ENCODE measurements at regions not wholly inside any gene's neighbourhood (a gene's known extent, or its start where the extent isn't known, plus 50 kb on each side); places are given as distances from the start of the nearest gene placed in this dataset.

DNA sequence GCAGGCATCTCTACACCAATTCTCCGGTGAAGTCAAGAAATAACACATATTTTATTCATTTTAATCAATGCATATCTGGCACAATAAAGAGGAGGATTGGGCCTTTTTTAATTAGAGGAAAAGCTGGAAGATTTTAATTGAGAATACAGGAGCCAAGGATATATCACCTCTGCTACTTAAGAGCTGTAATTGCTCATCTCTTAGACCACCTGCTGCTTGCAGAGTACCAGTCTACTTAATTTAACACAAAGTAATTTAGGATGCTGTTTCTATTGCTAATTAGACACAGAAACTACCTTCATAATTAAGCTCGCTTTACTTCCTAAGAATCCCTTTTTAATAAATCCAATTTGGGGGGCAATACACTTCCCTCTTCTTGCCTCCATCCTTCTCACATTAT is 326.9 kb downstream of the TENT4A start:
- TF ChIP-seq, protein P1, sequence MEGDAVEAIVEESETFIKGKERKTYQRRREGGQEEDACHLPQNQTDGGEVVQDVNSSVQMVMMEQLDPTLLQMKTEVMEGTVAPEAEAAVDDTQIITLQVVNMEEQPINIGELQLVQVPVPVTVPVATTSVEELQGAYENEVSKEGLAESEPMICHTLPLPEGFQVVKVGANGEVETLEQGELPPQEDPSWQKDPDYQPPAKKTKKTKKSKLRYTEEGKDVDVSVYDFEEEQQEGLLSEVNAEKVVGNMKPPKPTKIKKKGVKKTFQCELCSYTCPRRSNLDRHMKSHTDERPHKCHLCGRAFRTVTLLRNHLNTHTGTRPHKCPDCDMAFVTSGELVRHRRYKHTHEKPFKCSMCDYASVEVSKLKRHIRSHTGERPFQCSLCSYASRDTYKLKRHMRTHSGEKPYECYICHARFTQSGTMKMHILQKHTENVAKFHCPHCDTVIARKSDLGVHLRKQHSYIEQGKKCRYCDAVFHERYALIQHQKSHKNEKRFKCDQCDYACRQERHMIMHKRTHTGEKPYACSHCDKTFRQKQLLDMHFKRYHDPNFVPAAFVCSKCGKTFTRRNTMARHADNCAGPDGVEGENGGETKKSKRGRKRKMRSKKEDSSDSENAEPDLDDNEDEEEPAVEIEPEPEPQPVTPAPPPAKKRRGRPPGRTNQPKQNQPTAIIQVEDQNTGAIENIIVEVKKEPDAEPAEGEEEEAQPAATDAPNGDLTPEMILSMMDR (IDR thresholded peaks at IDR 0.05; ENCODE audit: unreplicated experiment in 3 of 3): no peak
- peaks cover 12% of the 10 kb centered on the region for H3K27me3 Mint-ChIP-seq (ENCODE audit: low read depth)
- H3K4me1 Mint-ChIP-seq: peaks cover 5% of the 10 kb centered on the region
- H3K36me3 Mint-ChIP-seq (ENCODE audit: low read depth): no peaks in the 10 kb centered on the region
- H3K27ac Mint-ChIP-seq: no peak overlapping the region
- no peaks in the 10 kb centered on the region for H3K9me3 Mint-ChIP-seq
- no peak overlapping the region for H3K4me3 Mint-ChIP-seq

DNA sequence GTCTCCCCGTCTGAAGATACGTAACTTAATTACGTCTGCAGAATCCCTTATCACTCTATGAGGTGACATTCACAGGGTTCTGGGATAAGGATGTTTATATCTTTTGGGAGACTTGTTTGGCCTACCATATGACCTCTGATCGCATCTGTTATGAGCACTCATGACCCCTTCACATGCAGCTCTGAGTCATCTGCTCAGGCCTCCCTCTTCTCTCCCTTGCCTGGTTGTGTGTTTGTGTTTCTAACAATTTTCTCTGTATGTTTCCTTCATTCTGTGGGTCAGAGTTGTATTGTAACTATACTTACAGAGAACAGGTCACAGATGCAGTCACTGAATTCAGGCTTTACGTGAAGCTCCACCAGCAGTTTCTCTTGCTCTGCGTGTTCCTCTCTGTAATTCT is 330.6 kb downstream of the TENT4A start:
- H3K27ac Mint-ChIP-seq: no peak overlapping the region
- peaks cover 13% of the 10 kb centered on the region for H3K4me1 Mint-ChIP-seq
- no peak overlapping the region for H3K4me3 Mint-ChIP-seq
- TF ChIP-seq, protein P1 (IDR thresholded peaks at IDR 0.05; ENCODE audit: unreplicated experiment in 3 of 3): no peak
- peaks cover 12% of the 10 kb centered on the region for H3K27me3 Mint-ChIP-seq (ENCODE audit: low read depth)
- no peaks in the 10 kb centered on the region for H3K36me3 Mint-ChIP-seq (ENCODE audit: low read depth)
- H3K9me3 Mint-ChIP-seq: no peaks in the 10 kb centered on the region

DNA sequence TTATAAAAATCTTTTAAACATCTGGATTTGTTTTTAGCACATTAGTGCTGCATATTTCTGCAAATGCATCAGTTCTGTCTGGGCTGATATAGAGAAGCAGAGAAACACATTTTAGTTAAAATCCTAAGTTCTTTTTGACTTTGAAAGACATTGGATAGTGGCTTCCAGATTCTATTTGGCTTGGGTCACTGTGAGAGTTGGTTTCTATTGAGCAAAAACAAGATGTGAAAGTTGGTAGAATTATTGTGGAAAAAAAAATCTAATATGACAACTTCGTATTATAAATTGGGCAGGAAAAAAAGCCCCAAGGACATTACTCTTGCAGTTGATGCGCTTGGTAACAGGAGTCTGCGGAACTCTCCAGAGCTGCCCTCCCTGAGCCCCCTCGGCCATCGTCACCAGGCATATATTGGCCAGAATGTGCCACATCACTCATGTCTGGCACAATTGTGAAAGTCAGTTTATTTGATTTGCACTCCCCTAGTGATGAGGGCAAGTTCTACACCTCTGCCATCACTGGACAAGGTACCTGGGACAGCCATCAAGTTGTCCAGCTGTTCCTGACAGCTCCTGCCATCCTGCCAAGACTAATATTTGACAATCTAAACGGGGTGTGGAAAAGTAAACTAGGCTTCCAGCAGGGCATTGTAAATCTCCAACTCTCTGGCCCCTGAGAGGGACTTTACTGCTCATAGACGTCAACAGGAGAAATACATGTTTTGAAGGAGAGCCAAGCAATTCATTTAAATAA is 334.5 kb downstream of the TENT4A start:
- H3K36me3 Mint-ChIP-seq (ENCODE audit: low read depth): no peaks in the 10 kb centered on the region
- peaks cover 23% of the 10 kb centered on the region for H3K4me1 Mint-ChIP-seq
- TF ChIP-seq, protein P1 (IDR thresholded peaks at IDR 0.05; ENCODE audit: unreplicated experiment in 3 of 3): no peak
- H3K4me3 Mint-ChIP-seq: no peak overlapping the region
- H3K9me3 Mint-ChIP-seq: no peaks in the 10 kb centered on the region
- peaks cover 5% of the 10 kb centered on the region for H3K27me3 Mint-ChIP-seq (ENCODE audit: low read depth)
- peak overlapping the region; percentile 19 to 50 (median 41) for H3K27ac Mint-ChIP-seq

DNA sequence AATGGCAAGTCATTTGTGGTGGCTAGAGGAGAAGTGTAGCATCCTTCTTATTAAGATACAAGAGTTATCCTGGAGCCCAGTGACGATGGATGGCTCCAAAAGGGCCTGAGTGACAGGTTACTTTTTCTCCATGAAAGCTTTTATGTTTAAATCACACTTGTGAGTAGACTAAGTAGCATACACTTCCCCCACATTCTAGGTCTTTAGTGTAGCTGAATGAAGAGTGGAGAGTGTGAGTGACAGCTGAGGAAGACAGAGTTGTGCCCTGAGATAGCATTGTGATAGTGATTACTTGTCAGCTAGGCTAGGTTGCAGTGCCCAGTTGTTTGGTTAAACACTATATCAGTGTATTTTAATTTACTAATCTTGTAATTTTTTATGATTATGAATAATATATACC is 337.8 kb downstream of the TENT4A start:
- peaks cover 9% of the 10 kb centered on the region for H3K9me3 Mint-ChIP-seq
- H3K4me3 Mint-ChIP-seq: no peak overlapping the region
- H3K36me3 Mint-ChIP-seq (ENCODE audit: low read depth): peaks cover 4% of the 10 kb centered on the region
- peaks cover 23% of the 10 kb centered on the region for H3K4me1 Mint-ChIP-seq
- no peak overlapping the region for H3K27ac Mint-ChIP-seq
- TF ChIP-seq, protein P1 (IDR thresholded peaks at IDR 0.05; ENCODE audit: unreplicated experiment in 3 of 3): no peak
- peaks cover 5% of the 10 kb centered on the region for H3K27me3 Mint-ChIP-seq (ENCODE audit: low read depth)

DNA sequence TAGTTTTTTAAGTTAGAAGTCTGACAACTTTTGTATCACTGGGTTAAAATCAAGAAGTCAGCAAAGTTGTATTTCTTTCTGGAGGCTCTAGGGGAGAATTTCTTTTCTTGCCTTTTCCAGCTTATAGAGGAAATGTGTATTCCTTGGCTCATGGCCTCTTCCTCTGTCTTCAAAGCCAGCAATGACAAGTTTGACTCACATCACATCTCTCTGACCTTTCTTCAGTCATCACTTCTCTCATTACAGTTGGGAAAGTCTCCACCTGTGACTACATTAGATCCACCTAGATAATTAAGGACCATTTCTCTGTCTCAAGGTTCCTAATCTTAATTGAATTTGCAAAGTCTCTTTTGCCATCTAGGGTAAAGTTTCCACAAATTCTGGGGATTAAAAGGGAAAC is 339.9 kb downstream of the TENT4A start:
- Mint-ChIP-seq H3K9me3 (peaks cover 9% of the 10 kb centered on the region), H3K4me1 (peaks cover 16% of the 10 kb centered on the region), H3K4me3 (no peak overlapping the region), H3K27ac (no peak overlapping the region), H3K36me3 (ENCODE audit: low read depth) (peaks cover 4% of the 10 kb centered on the region), H3K27me3 (ENCODE audit: low read depth) (peaks cover 5% of the 10 kb centered on the region)
- TF ChIP-seq, protein P1 (IDR thresholded peaks at IDR 0.05; ENCODE audit: unreplicated experiment in 3 of 3): no peak

Data from nephron (organoid).